ENCODE measurements at regions not wholly inside any gene's neighbourhood (a gene's known extent, or its start where the extent isn't known, plus 50 kb on each side); places are given as distances from the start of the nearest gene placed in this dataset.

GRCh38 chr17:72361892-72362291 is 241.1 kb downstream of the SOX9 start:
- TF ChIP-seq, protein P1, sequence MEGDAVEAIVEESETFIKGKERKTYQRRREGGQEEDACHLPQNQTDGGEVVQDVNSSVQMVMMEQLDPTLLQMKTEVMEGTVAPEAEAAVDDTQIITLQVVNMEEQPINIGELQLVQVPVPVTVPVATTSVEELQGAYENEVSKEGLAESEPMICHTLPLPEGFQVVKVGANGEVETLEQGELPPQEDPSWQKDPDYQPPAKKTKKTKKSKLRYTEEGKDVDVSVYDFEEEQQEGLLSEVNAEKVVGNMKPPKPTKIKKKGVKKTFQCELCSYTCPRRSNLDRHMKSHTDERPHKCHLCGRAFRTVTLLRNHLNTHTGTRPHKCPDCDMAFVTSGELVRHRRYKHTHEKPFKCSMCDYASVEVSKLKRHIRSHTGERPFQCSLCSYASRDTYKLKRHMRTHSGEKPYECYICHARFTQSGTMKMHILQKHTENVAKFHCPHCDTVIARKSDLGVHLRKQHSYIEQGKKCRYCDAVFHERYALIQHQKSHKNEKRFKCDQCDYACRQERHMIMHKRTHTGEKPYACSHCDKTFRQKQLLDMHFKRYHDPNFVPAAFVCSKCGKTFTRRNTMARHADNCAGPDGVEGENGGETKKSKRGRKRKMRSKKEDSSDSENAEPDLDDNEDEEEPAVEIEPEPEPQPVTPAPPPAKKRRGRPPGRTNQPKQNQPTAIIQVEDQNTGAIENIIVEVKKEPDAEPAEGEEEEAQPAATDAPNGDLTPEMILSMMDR (IDR thresholded peaks at IDR 0.05): no peak
- TF ChIP-seq POLR2A (IDR thresholded peaks at IDR 0.05): no peak

Measured in testis (tissue), 2 donors.